HG02763 (cell line): ENCODE measurements at regions not wholly inside any gene's neighbourhood (a gene's known extent, or its start where the extent isn't known, plus 50 kb on each side); places are given as distances from the start of the nearest gene placed in this dataset.
A peak's percentile ranks its signal among the peaks of the same experiment; 100 is the strongest.
"Not testable (repeated sequence)": the region's sequence is repeated elsewhere in the genome, so short reads cannot be mapped to it uniquely, and the experiment has no call there.

ENCODE experiments used
- ATAC-seq: cut with Tn5 transposase; IDR thresholded peaks from one replicate; pipeline ENCODE4 v1.9.1; 2021; ENCODE audit warnings: mild to moderate bottlenecking, moderate library complexity; ENCODE audit not compliant: unreplicated experiment

DNA sequence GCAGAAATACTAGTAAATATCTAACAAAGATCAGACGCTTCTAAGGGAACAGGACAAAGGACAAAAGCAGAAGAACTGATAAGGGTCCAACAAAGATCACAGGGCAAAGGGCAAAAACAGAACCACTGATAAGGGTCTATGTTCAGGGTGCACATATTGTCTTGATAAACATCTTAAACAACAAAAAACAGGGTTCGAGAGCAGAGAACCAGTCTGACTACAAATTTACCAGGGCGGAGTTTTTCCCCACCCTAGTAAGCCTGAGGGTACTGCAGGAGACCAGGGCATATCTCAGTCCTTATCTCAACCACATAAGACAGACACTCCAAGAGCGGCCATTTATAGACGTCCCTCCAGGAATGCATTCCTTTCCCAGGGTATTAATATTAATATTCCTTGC lies 833.5 kb downstream of the BRINP3 start:
- ATAC-seq, result not testable (repeated sequence)

- no peak for ATAC-seq
These were observed 832.7 kb downstream of the BRINP3 start for GRCh38 chr1:189644970-189645369.

DNA sequence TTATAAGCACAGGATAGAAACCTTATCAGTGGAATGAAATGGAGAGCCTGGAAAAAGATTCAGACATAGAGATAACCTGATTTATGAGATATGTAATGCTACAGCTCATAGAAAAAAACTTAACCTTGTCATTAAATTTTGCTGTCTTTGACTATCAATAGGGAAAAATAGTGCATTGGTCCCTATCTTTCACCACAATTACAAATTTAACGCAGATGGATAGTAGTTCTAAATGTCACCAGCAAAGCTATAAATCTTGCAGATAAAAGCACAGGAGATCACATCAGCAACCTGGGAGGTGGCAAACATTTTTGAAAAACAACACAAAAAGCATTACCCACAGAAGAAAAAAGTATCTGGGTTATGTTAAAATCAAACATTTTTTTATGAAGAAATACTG lies 831.6 kb downstream of the BRINP3 start:
- no peak for ATAC-seq

- no peak for ATAC-seq
These were observed 822.8 kb downstream of the BRINP3 start for GRCh38 chr1:189654906-189655305.

DNA sequence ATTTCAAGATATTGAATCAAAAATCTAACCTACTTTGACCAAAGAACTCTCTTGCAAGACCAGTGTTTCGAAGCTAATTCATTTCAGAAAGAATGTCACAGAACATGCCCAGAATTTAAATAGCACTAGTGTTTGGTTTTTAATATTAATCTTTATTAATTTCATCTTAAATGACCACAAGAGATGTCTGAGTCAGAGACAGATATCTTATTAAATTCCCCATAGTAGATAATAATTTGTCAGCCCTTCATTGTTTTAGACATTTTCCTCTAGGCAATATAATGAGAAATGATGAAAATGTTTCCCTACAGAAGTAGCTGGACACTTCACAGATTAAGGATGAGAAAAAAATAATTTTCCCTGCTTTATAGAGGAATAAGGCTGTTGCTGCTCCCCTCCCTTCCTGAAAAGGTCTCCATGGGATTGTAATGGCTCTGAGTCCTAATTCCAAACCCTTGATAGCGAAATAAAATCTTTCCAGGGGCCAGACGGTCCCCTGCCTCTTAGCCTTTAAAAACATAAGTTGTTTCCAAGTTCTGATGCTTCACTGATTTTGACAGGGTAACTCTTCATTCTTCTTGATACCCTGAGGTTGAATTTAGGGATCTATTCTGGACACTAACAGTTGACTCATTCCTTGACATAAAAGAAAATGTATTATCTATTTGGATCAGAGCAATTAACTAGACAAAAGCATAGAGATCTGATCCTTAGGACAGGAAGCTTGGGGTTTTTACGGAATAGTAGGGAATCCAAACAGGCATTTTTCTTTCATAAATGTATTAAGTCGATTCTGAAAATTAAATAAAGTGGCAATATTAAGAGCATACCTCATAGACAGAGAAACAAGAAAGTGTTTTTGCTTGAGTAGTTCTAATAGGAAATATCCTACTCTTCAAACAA lies 820.8 kb downstream of the BRINP3 start:
- no peak for ATAC-seq

DNA sequence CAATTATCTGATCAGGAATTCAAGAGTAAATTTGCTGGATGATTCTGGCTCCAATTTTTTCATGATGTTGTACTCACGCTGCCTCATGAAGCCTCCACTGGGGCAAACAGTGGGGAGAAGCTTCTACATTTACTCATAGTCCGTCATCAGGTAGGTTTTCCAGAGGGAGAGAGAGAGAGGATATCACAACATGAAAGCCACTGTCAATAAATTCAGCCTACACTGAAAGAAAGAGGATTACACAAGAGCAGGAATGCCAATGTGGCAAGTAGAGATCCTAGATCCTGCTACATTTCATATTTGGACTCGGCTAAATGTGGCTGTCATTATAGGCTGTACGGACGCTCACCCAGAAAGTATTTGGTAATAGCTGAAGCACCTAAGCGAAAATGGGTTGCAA lies 819.9 kb downstream of the BRINP3 start:
- ATAC-seq, result no peak

DNA sequence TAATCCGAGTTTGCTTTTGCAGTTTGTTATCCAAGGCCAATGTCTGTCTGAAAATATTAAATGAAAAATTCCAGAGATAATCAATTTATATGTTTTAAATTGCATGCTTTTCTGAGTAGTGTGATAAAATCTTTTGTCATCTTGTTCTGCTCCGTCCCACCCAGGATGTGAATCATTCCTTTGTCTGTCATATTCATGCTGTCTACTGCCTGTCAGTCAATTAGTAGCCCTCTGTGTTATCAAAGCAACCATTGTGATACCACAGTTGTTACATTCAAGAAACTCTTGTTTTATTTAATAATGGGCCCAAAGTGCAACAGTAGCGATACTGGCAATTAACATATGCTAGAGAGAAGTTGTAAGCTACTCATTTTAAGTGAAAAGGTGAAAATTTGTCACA lies 819.3 kb downstream of the BRINP3 start:
- ATAC-seq, result no peak

DNA sequence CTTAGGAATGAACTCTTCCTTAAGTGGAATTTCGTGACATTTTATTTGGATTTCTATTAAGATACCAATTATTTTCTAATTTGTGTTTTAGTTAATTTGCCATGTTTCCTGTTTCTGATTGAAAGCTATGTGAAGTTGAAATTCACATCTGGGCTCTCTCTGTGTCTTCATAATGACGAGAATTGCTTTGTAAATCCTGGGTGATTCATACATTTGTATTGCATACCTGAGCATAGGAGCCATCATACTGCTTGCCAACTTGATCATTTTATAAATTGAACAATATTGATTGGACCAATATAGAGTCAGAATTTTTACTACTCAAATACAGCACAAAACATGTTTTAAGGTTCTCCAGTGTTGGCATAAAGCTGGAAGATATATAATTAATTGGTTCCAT lies 817.9 kb downstream of the BRINP3 start:
- ATAC-seq, result no peak

GRCh38 chr1:189662190-189662589 lies 815.5 kb downstream of the BRINP3 start:
- ATAC-seq, result no peak

DNA sequence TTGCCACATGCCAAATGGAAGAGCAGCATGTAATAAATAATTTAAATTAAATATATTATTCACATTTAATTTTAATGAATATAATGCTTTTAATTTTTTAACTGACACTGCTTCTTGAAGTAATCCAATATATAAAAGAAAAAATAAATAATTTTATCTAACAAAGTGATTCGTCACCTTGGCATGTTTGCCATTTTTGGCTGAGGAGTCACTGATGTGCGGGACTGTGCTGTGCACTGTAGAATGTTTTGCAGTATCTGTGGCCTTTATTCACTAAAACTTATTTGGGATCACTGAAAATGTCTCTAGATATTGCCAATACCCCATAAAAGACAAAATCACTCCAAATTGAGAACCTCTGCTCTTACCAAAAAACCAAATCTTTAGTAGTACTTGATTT lies 807.8 kb downstream of the BRINP3 start:
- no peak for ATAC-seq

DNA sequence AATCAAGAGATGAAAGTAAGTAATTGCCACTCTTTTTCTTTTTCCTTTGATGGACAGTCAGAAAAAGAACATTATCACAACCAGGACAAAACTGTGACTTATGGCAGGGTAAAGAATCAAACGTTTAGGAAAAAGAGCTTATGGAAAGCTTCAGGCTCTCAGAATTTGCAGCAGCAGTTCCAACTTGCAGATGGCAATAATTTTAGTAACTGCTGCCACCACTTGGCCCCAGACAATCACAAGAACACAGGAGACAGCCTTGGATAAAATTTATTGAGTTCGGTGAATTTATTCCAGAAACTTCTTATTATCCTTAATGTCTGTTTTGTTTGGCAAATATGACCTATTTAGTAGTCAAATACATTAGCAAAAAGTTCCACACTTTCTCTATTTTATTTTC lies 804.4 kb downstream of the BRINP3 start:
- ATAC-seq, result no peak

- no peak for ATAC-seq
These were observed 801.9 kb downstream of the BRINP3 start for GRCh38 chr1:189675712-189676244.

DNA sequence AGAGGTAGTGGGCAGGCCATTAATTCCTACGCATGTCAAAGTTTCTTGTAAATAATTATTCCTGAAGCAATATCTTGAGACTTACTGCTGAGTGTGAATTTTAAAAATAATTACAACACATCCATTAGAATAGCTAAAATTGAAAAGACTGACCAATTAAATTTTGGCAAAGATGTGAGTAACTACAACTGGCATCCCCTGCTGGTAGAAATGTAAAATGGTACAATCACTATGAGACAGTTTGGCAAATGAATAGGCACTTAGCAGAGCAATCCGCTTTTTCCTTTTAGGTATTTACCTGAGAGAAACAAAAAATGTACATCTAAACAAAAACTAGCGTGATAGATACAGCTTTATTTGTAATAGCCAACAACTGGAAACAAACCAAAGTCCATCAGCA lies 798.9 kb downstream of the BRINP3 start:
- ATAC-seq, result no peak

GRCh38 chr1:189681252-189681919 lies 796.3 kb downstream of the BRINP3 start:
- peak; percentile 66 for ATAC-seq

- ATAC-seq, result no peak
These were observed 795.1 kb downstream of the BRINP3 start for GRCh38 chr1:189682591-189682990.

- no peak for ATAC-seq
These were observed 791.4 kb downstream of the BRINP3 start for GRCh38 chr1:189686288-189686687.

GRCh38 chr1:189693140-189693539 lies 784.5 kb downstream of the BRINP3 start:
- ATAC-seq, result no peak

- ATAC-seq, result no peak
These were observed 781.4 kb downstream of the BRINP3 start for GRCh38 chr1:189696297-189696696.

DNA sequence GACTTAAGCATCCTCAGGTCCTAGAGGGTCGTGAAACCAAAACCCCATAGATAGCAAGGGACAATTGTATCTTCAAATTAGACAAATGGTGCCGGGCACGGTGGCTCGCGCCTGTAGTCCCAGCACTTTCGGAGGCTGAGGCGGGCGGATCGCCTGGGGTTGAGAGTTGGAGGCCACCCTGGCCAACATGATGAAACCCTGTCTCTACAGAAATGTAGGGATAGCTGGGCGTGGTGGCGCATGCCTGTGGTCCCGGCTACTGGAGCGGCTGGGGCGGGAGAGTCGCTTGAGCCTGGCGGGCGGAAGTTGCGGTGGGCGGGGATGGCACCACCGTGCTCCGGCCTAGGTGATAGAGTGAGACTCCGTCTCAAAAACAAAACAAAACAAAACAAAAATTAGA lies 780.6 kb downstream of the BRINP3 start:
- no peak for ATAC-seq

GRCh38 chr1:189701606-189702005 lies 776.1 kb downstream of the BRINP3 start:
- ATAC-seq, result no peak

GRCh38 chr1:189706594-189706993 lies 771.1 kb downstream of the BRINP3 start:
- no peak for ATAC-seq

DNA sequence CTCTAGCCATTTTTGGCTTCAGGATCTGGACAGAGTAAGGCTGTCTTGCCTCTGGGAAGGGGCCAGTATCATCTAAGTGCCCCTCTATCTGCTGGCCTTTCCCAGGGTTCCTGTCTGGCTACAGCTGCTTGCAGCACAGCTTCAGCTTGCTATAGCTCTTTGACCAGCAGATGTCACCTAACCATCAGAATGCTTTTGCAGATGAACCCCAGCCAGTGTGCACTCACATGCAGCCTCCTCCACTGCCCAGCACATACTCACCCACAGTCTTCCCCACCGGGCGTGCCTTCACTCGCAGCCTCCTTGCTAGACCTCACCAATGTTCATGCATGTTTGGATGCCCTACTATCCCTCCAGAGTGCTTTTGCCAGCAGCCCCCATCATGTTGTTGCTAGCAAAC lies 769.0 kb downstream of the BRINP3 start:
- no peak for ATAC-seq
